AG09309 (cell line): ENCODE measurements at regions not wholly inside any gene's neighbourhood (a gene's known extent, or its start where the extent isn't known, plus 50 kb on each side); places are given as distances from the start of the nearest gene placed in this dataset.

Source experiments
- DNase-seq: peaks from one replicate; pipeline ENCODE4 v3.0.0-alpha.2; 2010; ENCODE audit warnings: low read depth
- H3K4me3 ChIP-seq: 2 replicates; pipeline ENCODE4 v1.5.1; 2011; ENCODE audit warnings: mild to moderate bottlenecking, low read depth, low read length, moderate library complexity; ENCODE audit not compliant: control insufficient read depth
- TF ChIP-seq, protein P1 (sequence below): IDR thresholded peaks from 2 replicates; pipeline ENCODE4 v1.5.1; 2011; ENCODE audit warnings: mild to moderate bottlenecking, low read depth, low read length, inconsistent platforms; ENCODE audit not compliant: insufficient read depth, control insufficient read depth; ENCODE audit errors: missing control alignments

DNA sequence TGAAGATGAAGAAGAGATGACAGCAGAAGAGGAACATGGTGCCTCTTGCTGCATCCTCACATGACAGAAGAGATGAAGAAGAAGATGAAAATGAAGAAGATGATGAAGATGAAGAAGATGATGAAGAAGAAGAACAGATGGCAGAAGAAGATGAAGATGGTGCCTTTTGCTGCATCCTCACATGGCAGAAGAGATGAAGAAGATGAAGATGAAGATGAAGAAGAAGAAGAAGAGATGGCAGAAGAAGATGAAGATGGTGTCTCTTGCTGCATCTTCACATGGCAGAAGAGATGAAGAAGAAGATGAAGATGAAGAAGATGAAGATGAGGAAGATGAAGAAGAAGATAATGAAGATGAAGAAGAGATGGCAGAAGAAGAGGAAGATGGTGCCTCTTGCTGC is 63.7 kb upstream of the HPF1 start:
- no peak overlapping the region for H3K4me3 ChIP-seq
- TF ChIP-seq, protein P1, sequence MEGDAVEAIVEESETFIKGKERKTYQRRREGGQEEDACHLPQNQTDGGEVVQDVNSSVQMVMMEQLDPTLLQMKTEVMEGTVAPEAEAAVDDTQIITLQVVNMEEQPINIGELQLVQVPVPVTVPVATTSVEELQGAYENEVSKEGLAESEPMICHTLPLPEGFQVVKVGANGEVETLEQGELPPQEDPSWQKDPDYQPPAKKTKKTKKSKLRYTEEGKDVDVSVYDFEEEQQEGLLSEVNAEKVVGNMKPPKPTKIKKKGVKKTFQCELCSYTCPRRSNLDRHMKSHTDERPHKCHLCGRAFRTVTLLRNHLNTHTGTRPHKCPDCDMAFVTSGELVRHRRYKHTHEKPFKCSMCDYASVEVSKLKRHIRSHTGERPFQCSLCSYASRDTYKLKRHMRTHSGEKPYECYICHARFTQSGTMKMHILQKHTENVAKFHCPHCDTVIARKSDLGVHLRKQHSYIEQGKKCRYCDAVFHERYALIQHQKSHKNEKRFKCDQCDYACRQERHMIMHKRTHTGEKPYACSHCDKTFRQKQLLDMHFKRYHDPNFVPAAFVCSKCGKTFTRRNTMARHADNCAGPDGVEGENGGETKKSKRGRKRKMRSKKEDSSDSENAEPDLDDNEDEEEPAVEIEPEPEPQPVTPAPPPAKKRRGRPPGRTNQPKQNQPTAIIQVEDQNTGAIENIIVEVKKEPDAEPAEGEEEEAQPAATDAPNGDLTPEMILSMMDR: no peak
- no peak for DNase-seq

DNA sequence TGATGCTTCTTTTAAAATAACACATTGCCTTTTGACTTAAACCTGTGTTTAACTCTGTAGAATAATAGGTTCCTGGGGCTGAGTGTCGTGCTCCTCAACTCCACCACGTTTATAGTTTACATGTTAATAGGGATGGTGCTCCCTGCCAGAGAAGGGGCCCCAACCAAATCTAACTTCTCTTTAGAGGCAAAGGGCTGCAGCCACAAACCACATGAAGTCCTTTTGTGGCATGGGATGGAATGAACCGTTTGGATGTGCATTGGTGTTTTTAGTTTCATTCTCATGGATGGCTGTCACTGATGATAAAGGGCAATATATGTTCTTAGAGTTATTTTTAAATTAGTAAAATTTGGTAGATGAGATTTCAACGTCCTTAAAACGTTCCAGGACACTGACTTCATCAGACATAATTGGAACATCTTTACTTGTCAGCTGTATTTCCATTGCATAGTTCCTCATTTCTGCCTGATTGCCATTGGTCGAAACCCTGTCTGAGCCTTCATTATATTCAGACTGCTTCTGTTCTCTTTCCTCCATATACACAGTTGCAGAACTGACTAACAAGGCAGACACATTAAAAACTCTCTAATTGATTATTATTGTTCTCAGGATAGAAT is 60.4 kb upstream of the HPF1 start:
- TF ChIP-seq, protein P1: no peak
- DNase-seq: no peak
- no peak overlapping the region for H3K4me3 ChIP-seq

DNA sequence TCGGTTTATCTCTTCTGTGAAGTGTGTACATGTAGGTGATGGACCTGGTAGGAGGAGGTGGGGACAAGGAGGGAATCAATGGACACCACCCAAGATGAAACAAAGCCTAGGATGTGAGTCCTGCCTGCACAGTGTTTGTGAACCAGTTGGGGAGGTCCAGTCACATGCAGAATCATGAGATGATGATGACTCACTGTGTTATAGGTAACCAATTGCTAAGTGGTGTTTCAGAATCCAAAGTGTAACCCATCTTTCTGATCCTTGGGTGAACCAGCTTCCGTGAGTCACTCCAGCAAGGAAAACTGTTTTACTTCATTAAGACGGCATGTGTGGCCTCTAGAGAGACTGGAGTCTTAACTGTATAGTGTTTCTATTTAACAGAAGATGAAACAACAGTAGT is 57.9 kb upstream of the HPF1 start:
- DNase-seq: no peak
- H3K4me3 ChIP-seq: no peak overlapping the region
- TF ChIP-seq, protein P1: no peak

DNA sequence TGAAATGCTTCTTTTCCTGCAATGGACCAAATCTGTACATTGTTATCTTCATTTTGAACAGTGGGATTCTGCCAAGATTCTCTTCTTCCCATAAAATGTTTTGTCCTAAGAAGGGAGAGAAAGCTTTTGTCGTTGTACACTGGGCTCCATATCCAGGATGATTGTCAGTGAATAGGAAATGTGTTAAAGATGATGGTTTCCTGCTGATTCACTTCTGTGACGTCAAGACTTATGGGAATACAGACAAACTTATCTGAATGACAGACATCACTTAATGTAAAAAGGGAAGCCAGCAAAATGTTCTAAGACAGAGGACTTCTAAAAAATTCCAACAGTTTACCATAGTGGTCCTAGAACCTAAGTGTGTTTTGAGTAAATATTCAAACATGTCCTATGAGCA is 53.7 kb upstream of the HPF1 start:
- TF ChIP-seq, protein P1: no peak
- H3K4me3 ChIP-seq: no peak overlapping the region
- no peak for DNase-seq

DNA sequence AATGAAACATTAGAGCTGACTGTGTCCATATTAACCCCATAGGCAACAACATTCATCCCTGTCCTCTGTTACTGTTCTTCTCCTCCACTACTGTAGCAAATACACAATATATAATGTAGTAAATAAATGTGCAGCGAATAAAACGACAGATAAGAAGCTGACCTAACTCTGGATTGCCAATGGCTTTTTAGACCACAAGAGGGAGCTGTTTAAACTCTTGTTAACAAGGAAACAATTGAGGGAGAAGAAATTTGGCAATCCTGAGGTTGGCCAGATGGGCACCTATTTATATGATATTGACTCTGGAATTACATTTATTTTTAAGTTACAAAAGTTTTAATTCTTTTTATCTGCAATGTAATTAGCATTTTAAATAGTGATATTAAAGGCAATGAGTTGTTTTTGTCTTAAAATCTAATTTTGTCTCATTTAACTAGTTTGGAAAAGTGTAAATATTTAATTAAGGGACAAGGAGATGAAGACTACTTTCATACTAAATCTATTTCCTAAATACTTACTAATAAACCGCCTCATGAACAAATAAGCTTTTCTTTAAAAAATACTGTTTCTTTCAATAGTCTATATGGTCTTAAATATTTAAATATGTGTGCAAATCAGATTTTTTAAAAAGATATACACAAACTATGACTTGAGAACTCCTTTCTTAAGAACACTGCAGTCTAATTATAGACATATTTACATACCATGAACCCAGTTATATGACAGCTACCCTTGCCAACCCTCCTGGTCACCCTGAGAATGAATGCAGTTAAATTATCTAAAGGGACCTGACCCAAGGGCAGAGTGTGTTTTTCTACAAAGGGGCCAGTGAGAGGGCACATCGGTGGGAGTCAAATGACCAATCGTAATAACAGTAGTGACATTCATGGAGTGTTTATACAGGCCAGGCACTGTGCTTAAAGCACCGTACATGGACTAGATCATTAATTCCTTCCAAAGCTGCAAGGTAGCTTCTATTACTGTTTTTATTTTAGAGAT is 52.9 kb upstream of the HPF1 start:
- H3K4me3 ChIP-seq: no peak overlapping the region
- TF ChIP-seq, protein P1: peak; percentile 76
- DNase-seq: peak; percentile 60

DNA sequence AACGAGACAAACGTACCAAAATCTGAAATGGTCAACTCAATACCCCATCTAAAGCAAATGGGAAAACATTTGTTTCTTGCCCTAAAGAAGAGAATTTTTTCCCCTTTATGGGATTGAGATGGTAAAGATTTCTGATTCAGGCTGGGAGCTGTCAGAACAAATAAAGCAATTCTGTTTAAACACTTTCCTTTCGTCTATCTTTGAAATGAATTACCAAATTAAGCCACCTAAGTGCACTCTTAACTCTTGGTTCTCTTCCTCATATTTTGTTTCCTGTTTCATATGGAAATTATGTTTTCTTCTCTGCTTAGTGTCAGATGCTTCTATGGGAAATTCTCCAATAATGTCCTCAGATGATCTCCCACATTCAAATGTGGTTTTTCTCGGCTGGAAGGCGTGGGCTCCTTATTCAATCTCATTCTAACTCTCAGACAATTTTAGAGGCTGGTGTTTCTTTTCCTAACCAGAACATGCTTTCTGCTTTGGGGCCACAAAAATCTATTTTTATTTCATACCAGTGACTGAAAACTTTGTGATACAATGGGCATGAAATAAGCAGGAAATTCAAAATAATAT is 50.3 kb upstream of the HPF1 start:
- TF ChIP-seq, protein P1: no peak
- no peak for DNase-seq
- no peak overlapping the region for H3K4me3 ChIP-seq
